Neural cell (in vitro differentiated cells): ENCODE measurements at regions not wholly inside any gene's neighbourhood (a gene's known extent, or its start where the extent isn't known, plus 50 kb on each side); places are given as distances from the start of the nearest gene placed in this dataset.

Source experiments
- CTCF ChIP-seq: fragments of 450-650 bp; IDR thresholded peaks from 2 replicates; pipeline ENCODE4 v1.5.1; 2014; ENCODE audit warnings: antibody characterized with exemption, mild to moderate bottlenecking, moderate library complexity; ENCODE audit not compliant: poor library complexity, severe bottlenecking
- EZH2 ChIP-seq: fragments of 200-600, 300-800 bp; shearing (Covaris generic), sonication (generic); IDR thresholded peaks from 2 replicates; pipeline ENCODE4 v1.6.1; 2014; ENCODE audit warnings: antibody characterized with exemption, low read length, borderline replicate concordance, mild to moderate bottlenecking; ENCODE audit not compliant: insufficient read depth, poor library complexity, severe bottlenecking
- POLR2AphosphoS5 ChIP-seq: IDR thresholded peaks from 2 replicates; pipeline ENCODE4 v1.6.1; 2012
- REST ChIP-seq: IDR thresholded peaks from 2 replicates; pipeline ENCODE4 v1.6.1; 2012; ENCODE audit warnings: borderline replicate concordance

- TF ChIP-seq CTCF: no peak
- TF ChIP-seq EZH2: no peak
- TF ChIP-seq POLR2AphosphoS5: no peak
- TF ChIP-seq REST: no peak
Measured at GRCh38 chr2:66066032-66066431, 368.9 kb upstream of the MEIS1 start.
